ENCODE measurements at regions not wholly inside any gene's neighbourhood (a gene's known extent, or its start where the extent isn't known, plus 50 kb on each side); places are given as distances from the start of the nearest gene placed in this dataset.

- no TSS peak for BruUV-seq (replicated peaks)
- peaks cover 4% of the 10 kb centered on the region for H3K9me3 Mint-ChIP-seq (ENCODE audit: unreplicated experiment)
- POLR2A ChIA-PET = no interaction called here
Measured at GRCh38 chr16:52293204-52293603, 253.7 kb downstream of the TOX3 start.

GRCh38 chr16:52283584-52284375 lies 263.2 kb downstream of the TOX3 start:
- Mint-ChIP-seq H3K9me3 (ENCODE audit: unreplicated experiment) (peaks cover 49% of the 10 kb centered on the region), H3K4me3 (ENCODE audit: unreplicated experiment) (no peak overlapping the region), H3K36me3 (ENCODE audit: insufficient read depth, unreplicated experiment) (no peaks in the 10 kb centered on the region), H3K27me3 (ENCODE audit: insufficient read depth, unreplicated experiment) (no peaks in the 10 kb centered on the region), H3K27ac (ENCODE audit: low read depth, unreplicated experiment) (no peak overlapping the region), H3K4me1 (ENCODE audit: insufficient read depth, unreplicated experiment) (no peaks in the 10 kb centered on the region)
- no peak for TF ChIP-seq CTCF (IDR thresholded peaks at IDR 0.05; ENCODE audit: unreplicated experiment)
- intact Hi-C loops (cut with micrococcal nuclease) = no loop called here
- ChIA-PET POLR2A (no interaction called here), CTCF (interaction anchor here (0.6 to 1.4 kb wide), 2 partner anchors 11 to 628 kb away, joined by 4 to 6 read pairs; no protein-coding TSS in a partner anchor)
- BruUV-seq (replicated peaks) = no TSS peak
- DNase-seq (ENCODE audit: unreplicated experiment) = no peak

More at GRCh38 chr16:52293204-52293603, 253.7 kb downstream of the TOX3 start:
- Mint-ChIP-seq H3K27me3 (ENCODE audit: insufficient read depth, unreplicated experiment) (no peaks in the 10 kb centered on the region), H3K4me1 (ENCODE audit: insufficient read depth, unreplicated experiment) (no peaks in the 10 kb centered on the region), H3K36me3 (ENCODE audit: insufficient read depth, unreplicated experiment) (no peaks in the 10 kb centered on the region), H3K27ac (ENCODE audit: low read depth, unreplicated experiment) (no peak overlapping the region), H3K4me3 (ENCODE audit: unreplicated experiment) (no peak overlapping the region)
- CTCF ChIA-PET = no interaction called here
- intact Hi-C loops (cut with micrococcal nuclease) = no loop called here
- no peak for DNase-seq (ENCODE audit: unreplicated experiment)
- no peak for TF ChIP-seq CTCF (IDR thresholded peaks at IDR 0.05; ENCODE audit: unreplicated experiment)

DNA sequence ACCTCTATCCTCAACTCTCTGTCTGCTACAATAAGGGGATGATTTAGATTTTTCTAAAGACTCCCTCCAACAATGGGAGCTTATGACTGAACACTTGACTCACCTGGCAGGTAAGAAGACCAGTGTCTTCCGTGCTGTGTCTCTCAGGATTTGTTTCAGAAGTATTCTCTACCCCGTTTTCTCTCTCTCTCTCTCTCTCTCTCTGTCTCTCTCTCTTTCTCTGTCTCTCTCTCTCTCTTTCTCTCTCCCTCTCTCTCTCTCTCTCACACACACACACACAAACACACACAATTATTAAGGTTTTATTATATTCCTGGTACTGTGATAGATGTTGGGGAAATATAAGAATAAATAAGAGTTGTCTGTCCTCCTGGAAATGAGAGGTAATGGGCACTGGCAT lies 263.9 kb downstream of the TOX3 start:
- ChIA-PET POLR2A (no interaction called here), CTCF (interaction anchor here (0.6 to 1.4 kb wide), 2 partner anchors 12 to 629 kb away, joined by 4 to 6 read pairs; no protein-coding TSS in a partner anchor)
- Mint-ChIP-seq H3K4me1 (ENCODE audit: insufficient read depth, unreplicated experiment) (no peaks in the 10 kb centered on the region), H3K4me3 (ENCODE audit: unreplicated experiment) (no peak overlapping the region), H3K27me3 (ENCODE audit: insufficient read depth, unreplicated experiment) (no peaks in the 10 kb centered on the region), H3K27ac (ENCODE audit: low read depth, unreplicated experiment) (no peak overlapping the region), H3K36me3 (ENCODE audit: insufficient read depth, unreplicated experiment) (no peaks in the 10 kb centered on the region), H3K9me3 (ENCODE audit: unreplicated experiment) (peaks cover 49% of the 10 kb centered on the region)
- no peak for DNase-seq (ENCODE audit: unreplicated experiment)
- no TSS peak for BruUV-seq (replicated peaks)
- TF ChIP-seq CTCF (IDR thresholded peaks at IDR 0.05; ENCODE audit: unreplicated experiment) = no peak
- intact Hi-C loops (cut with micrococcal nuclease) = no loop called here

DNA sequence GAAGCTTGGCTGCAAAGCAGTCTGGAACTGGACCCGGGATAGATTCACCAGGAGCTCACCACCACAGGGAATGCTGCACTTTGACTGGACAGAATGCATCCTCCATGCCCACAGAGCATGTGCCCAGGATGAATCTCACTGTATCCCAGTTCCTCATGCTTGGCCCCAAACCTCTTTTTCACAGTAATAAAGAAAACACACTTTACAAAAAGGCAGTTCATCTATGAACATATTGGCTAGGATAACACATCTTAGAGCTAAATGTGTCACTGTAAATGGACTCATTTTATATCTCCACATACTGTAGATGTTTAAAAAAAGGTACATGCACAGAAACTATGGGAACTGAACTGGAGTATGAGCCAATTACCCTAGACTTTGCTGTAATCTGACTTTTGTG lies 266.9 kb downstream of the TOX3 start:
- H3K27me3 Mint-ChIP-seq (ENCODE audit: insufficient read depth, unreplicated experiment) = no peaks in the 10 kb centered on the region
- ChIA-PET CTCF (no interaction called here), POLR2A (no interaction called here)
- H3K9me3 Mint-ChIP-seq (ENCODE audit: unreplicated experiment) = peaks cover 48% of the 10 kb centered on the region
- H3K36me3 Mint-ChIP-seq (ENCODE audit: insufficient read depth, unreplicated experiment) = no peaks in the 10 kb centered on the region
- H3K27ac Mint-ChIP-seq (ENCODE audit: low read depth, unreplicated experiment) = no peak overlapping the region
- DNase-seq (ENCODE audit: unreplicated experiment) = no peak
- BruUV-seq (replicated peaks) = no TSS peak
- no peak overlapping the region for H3K4me3 Mint-ChIP-seq (ENCODE audit: unreplicated experiment)
- intact Hi-C loops (cut with micrococcal nuclease) = no loop called here
- TF ChIP-seq CTCF (IDR thresholded peaks at IDR 0.05; ENCODE audit: unreplicated experiment) = no peak
- no peaks in the 10 kb centered on the region for H3K4me1 Mint-ChIP-seq (ENCODE audit: insufficient read depth, unreplicated experiment)
